Gastrocnemius medialis (tissue), 4 donors: ENCODE measurements at regions not wholly inside any gene's neighbourhood (a gene's known extent, or its start where the extent isn't known, plus 50 kb on each side); places are given as distances from the start of the nearest gene placed in this dataset.
"Not testable (repeated sequence)": the region's sequence is repeated elsewhere in the genome, so short reads cannot be mapped to it uniquely, and the experiment has no call there.

Experiments
- POLR2A ChIP-seq, 2 donors: fragments of 450-650 bp; IDR thresholded peaks; one replicate each; pipeline ENCODE4 v1.6.1; 2017; ENCODE audit warnings: antibody characterized with exemption in 2 of 2, mild to moderate bottlenecking in 2 of 2, moderate library complexity in 2 of 2
- TF ChIP-seq, protein P1 (sequence below), 5 experiments: fragments of 450-650 bp in 3 of 5; fragments of 200-600 bp in 2 of 5; sonication (generic) in 2 of 5; IDR thresholded peaks in 4 of 5; conservative IDR thresholded peaks in 1 of 5; 1 replicate in 4 of 5; 2 replicates in 1 of 5; pipeline ENCODE4 v1.5.1; 2016 to 2019; ENCODE audit warnings: antibody characterized with exemption in 5 of 5, mild to moderate bottlenecking in 3 of 5, moderate library complexity in 3 of 5

DNA sequence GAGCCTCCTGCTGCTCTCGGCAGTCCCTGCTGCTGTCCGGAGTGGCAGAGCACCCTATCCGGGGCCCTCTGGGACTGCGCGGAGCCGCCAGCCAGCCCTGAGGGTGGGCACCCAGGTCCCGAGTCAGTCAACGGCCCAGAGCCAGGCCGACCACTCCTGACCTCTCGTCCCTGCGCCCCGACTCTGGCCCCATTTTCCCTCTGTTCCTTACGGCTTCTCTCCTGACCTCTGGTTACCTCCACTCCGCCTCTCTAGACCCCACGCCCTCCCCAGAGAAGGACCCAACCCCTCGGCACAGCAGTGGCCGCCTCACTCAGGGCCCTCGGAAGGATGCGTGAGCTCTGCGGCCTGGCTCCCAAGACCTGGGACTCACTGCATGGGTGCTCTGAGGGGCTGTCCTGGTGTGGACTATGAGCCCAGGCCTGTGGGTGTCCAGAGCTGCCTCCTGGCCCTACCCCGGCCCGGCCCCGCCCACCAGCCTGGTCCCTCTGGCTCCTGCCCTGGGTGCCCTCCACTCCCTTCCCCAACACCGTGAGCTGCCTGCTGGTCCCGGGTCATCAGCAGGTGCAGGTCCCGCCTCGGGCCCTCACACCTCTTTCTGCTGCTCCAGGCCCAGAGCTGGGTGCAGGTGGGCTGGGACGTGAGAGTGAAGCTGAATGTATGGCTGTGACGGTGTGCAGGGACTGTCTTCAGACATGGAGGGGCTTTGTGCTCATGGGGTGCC, 71.8 kb downstream of the TMEM121 start:
- TF ChIP-seq POLR2A (IDR thresholded peaks at IDR 0.05): not testable (repeated sequence)
- TF ChIP-seq, protein P1, sequence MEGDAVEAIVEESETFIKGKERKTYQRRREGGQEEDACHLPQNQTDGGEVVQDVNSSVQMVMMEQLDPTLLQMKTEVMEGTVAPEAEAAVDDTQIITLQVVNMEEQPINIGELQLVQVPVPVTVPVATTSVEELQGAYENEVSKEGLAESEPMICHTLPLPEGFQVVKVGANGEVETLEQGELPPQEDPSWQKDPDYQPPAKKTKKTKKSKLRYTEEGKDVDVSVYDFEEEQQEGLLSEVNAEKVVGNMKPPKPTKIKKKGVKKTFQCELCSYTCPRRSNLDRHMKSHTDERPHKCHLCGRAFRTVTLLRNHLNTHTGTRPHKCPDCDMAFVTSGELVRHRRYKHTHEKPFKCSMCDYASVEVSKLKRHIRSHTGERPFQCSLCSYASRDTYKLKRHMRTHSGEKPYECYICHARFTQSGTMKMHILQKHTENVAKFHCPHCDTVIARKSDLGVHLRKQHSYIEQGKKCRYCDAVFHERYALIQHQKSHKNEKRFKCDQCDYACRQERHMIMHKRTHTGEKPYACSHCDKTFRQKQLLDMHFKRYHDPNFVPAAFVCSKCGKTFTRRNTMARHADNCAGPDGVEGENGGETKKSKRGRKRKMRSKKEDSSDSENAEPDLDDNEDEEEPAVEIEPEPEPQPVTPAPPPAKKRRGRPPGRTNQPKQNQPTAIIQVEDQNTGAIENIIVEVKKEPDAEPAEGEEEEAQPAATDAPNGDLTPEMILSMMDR (IDR thresholded peaks at IDR 0.05 in 4 of 5, conservative IDR thresholded peaks at IDR 0.05 in 1 of 5): not testable (repeated sequence)
